ENCODE measurements at regions not wholly inside any gene's neighbourhood (a gene's known extent, or its start where the extent isn't known, plus 50 kb on each side); places are given as distances from the start of the nearest gene placed in this dataset.

GRCh38 chr18:78780719-78781600 lies 198.7 kb upstream of the SALL3 start:
- TF ChIP-seq ZNF619 (CRISPR knock-in tag; IDR thresholded peaks at IDR 0.05) (no peak), HINFP (CRISPR knock-in tag; IDR thresholded peaks at IDR 0.05; ENCODE audit: low read depth) (no peak), ZFP37 (CRISPR knock-in tag; IDR thresholded peaks at IDR 0.05; ENCODE audit: borderline replicate concordance) (no peak), NR3C1 (CRISPR knock-in tag; IDR thresholded peaks at IDR 0.05) (no peak), FOXM1 (CRISPR knock-in tag; IDR thresholded peaks at IDR 0.05) (no peak)

Measured in HepG2 (cell line).